Neuron (in vitro differentiated cells): ENCODE measurements at regions not wholly inside any gene's neighbourhood (a gene's known extent, or its start where the extent isn't known, plus 50 kb on each side); places are given as distances from the start of the nearest gene placed in this dataset.
"Not testable (repeated sequence)": the region's sequence is repeated elsewhere in the genome, so short reads cannot be mapped to it uniquely, and the experiment has no call there.

Experiments used
- H2AFZ ChIP-seq: one replicate; pipeline ENCODE4 v1.6.1; 2013; ENCODE audit warnings: low read depth, mild to moderate bottlenecking, inconsistent platforms, low read length, moderate library complexity
- H3K27me3 ChIP-seq: one replicate; pipeline ENCODE4 v1.6.1; 2013; ENCODE audit warnings: low read length; ENCODE audit not compliant: insufficient read depth
- H3K36me3 ChIP-seq: one replicate; pipeline ENCODE4 v1.6.1; 2013; ENCODE audit warnings: low read length; ENCODE audit not compliant: insufficient read depth
- H3K4me1 ChIP-seq: one replicate; pipeline ENCODE4 v1.6.1; 2013; ENCODE audit warnings: low read length; ENCODE audit not compliant: insufficient read depth
- H3K4me3 ChIP-seq: 2 replicates; pipeline ENCODE4 v1.5.1; 2013; ENCODE audit warnings: mild to moderate bottlenecking, low read length, moderate library complexity
- H3K9me3 ChIP-seq: one replicate; pipeline ENCODE4 v1.6.1; 2013; ENCODE audit warnings: low read length

DNA sequence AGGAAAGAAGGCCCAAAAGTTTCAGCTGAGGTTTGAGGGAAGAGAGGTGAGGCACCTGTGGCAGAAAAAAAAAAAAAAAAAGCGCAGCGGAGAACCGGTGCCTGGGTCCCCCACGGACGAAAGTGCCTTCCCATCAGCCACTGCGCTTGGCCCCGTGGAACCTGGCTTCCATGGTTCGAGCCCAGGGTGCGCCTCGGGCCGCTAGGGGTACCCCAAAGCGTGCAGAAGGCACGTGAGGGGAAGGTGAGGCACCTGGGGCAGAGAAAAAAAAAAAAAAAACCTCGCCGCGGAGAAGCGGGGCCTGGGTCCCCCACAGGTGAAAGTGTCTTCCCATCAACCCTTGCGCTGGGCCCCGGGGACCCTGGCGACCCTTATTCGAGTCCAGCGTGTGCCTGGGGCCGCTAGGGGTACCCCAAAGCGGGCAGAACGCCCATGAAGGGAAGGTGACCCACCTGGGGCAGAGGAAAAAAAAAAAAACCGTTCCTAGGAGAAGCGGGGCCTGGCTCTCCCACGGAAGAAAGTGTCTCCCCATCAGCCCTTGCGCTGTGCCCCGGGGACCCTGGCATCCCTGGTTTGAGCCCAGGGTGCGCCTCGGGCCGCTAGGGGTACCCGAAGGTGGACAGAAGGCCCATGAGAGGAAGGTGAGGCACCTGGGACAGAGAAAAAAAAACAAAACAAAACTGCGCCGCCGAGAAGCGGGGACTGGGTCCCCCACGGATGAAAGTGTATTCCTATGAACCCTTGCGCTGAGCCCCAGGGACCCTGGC is 228.6 kb downstream of the CCDC74A start:
- Histone ChIP-seq H3K27me3 (no peaks in the 10 kb centered on the region), H3K4me3 (no peak overlapping the region), H3K4me1 (no peaks in the 10 kb centered on the region)

DNA sequence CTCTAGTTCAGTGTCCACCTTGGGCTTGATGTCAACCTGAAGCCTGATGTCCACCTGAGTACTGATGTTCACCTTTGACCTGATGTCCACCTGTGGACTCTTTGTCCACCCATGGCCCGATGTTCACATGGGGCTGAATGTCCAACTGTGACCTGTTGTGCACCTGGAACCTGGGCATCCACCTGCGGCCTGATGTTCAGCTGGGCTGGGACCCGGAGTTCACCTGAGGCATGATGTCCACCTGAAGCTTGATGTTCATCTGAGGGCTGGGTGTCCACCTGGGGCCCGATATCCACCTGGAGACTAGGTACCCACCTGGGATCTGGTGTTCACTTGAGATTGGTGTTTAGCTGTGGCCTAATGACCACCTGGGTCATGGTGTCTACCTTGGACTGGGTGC is 231.3 kb downstream of the CCDC74A start:
- H3K27me3 ChIP-seq, H3K4me3 ChIP-seq, H3K4me1 ChIP-seq, H3K36me3 ChIP-seq, H3K9me3 ChIP-seq, H2AFZ ChIP-seq: not testable (repeated sequence)

More for the DNA sequence above, 228.6 kb downstream of the CCDC74A start:
- H3K9me3 ChIP-seq, result no peaks in the 10 kb centered on the region
- no peaks in the 10 kb centered on the region for H3K36me3 ChIP-seq
- no peak overlapping the region for H2AFZ ChIP-seq

DNA sequence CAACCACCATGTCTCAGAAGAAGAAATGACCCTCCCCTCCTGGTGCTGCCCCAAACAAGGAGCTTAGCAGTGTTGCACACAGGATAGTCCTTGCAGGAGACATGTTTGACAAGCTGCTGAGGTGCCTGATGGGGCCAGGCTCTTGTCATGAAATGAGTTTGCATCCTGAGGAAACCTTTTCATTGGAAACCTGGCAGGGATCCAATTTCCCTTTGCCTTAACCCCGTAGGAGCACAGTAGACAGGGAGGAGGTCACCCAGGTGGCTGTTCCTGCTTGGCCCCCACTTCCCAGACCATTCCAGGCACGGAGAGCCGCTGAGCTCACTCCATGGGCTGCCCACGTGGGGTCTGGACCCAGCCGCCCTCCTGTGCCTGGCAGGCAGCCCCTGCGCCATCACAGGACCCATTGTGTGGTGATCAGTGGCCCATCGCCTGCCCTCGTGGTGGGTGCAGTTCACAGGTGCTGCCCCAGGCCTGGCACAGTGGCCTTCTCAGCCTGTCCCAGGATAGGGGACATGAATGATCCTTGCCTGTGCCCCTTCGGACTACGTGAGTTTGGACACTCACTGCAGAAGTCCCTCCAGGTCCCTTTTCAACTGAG is 247.4 kb downstream of the CCDC74A start:
- not testable (repeated sequence) for H3K4me1 ChIP-seq, H2AFZ ChIP-seq, H3K36me3 ChIP-seq, H3K27me3 ChIP-seq, H3K4me3 ChIP-seq, H3K9me3 ChIP-seq

DNA sequence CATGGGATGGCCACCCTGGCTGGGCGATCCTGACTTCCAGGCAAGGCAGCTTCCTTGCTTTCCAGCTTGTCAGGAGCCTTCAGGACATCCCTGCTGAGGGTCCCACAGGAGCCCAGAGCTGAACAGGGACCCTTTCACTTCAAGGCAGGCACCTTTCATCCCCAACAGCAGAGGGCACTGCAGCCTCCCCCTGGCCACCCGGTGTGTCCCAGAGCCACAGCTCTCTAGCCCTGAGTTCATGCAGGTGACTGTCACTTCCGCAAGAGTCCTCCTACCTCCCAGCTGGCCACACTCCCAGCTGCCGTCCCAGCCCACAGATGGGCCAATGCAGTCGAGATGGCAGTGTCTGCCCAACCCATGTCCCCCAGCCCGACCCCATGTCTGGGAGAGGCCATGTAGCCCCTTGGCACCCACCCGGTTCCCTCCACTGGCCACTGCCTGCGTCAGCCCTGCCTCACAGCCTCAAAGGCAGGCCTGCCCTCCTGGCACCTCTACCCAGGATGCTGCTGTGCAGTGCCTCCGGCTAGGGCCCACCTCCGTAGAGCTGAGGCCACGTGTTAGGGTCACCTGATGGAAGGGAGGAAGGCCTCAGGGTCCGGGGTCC is 248.3 kb downstream of the CCDC74A start:
- H3K4me1 ChIP-seq, H3K4me3 ChIP-seq, H3K9me3 ChIP-seq, H3K27me3 ChIP-seq, H2AFZ ChIP-seq, H3K36me3 ChIP-seq: not testable (repeated sequence)

DNA sequence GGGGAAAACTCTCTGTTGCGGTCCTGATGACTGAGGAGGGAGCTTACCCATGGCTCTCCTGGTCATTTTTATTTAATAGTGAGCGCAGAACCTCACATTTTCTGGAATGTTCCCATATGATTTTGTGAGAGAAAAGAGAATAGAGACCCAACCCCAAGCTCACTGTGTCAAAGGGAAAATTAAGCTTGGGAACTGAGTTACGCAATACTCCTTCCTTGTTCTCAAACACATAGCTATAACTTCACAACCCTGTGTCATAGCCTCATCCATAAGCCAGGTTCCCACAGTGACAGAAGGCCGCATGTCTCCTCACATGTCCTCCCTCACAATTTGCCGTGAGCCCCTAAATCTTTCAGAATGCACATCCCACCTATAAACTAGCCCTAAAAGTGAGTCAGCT is 252.8 kb downstream of the CCDC74A start:
- not testable (repeated sequence) for H2AFZ ChIP-seq, H3K4me3 ChIP-seq, H3K9me3 ChIP-seq, H3K27me3 ChIP-seq, H3K36me3 ChIP-seq, H3K4me1 ChIP-seq

DNA sequence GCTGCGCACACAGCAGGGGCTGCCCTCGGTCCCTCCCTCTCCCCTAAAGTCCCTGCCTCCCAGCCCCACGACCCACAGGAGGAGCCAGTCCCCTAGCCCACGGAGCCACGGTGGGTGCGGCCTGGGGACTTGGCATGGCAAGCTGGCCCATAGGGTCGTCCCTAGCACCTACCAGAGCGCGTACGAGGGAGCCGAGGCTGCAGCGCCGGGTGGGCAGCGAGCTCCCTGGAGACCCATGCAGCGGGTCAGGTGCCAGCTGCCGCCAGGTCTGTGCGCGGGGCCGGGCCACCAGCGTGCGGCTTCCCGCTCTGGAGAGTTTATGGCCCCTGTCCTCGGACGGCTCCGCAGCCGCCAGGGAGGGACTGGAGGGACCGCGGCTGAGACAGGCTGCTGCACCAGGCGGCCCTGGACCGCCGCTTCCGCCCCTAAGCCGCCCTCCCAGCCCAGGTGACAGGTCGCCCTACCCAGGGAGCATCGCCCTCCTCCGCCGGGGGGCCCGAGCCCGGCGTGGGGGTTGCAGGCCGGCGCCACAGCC is 273.6 kb downstream of the CCDC74A start:
- Histone ChIP-seq H3K27me3 (no peaks in the 10 kb centered on the region), H3K4me3 (no peak overlapping the region), H3K9me3 (no peaks in the 10 kb centered on the region), H2AFZ (no peak overlapping the region), H3K4me1 (peaks cover 3% of the 10 kb centered on the region), H3K36me3 (no peaks in the 10 kb centered on the region)

DNA sequence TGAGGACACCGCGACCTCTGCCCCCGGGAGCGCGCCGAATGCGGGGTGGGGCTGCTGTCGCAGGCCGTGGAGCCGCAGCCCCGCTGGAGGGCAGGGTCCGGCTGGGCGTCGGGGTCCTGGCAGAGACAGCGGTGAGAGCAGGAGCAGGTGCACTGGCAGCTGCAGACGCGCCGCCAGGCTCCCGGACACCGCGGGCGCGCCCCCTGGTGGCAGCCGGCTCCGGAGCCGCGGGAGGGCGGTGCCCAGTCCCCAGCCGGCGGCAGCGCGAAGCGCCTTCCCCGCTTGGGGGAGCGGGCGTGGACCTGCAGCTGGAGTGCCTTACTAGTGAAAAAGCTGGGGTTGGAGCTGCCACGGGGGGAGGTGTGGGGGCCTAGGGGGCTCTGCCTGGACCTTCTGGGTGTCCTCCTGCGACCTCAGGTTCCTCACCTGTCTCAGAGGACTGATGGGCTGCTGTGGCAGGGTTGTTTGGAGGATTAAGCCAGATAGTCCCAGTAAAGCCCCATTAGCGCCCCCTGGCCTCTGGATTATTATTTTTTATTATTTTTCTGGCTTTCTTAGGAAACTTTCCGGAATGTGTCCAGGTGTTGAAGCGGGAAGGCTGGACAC is 274.2 kb downstream of the CCDC74A start:
- Histone ChIP-seq H2AFZ (peak overlapping the region; percentile 74), H3K4me3 (peak overlapping the region; percentile 43)
- H3K27me3 ChIP-seq, H3K9me3 ChIP-seq, H3K36me3 ChIP-seq, H3K4me1 ChIP-seq: not testable (repeated sequence)

DNA sequence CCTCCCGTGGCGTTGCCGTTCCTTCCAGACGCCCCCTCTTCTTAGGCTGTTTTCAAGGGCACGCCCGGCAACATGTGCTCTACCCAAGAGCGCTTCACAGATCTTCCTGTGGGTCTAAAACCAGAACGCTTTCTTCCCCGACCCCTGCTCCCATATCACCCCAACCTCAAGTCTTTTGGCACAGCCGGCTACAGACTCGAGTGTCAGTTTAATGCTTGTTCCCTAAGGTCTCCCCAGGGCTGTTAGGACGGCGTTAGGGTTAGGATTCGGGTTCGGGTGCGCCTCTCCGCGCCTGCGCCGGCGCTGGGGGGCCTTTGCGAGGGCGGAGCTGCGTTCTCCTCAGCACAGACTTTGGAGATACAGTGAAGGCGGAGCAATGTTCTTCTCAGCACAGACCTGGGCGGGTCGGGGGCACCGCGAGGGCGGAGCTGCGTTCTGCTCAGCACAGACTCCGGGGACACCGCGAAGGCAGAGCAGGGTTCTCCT is 274.7 kb downstream of the CCDC74A start:
- not testable (repeated sequence) for H3K4me1 ChIP-seq, H3K9me3 ChIP-seq, H3K36me3 ChIP-seq, H3K27me3 ChIP-seq
- Histone ChIP-seq H3K4me3 (peak overlapping the region; percentile 43), H2AFZ (peak overlapping the region; percentile 74)

DNA sequence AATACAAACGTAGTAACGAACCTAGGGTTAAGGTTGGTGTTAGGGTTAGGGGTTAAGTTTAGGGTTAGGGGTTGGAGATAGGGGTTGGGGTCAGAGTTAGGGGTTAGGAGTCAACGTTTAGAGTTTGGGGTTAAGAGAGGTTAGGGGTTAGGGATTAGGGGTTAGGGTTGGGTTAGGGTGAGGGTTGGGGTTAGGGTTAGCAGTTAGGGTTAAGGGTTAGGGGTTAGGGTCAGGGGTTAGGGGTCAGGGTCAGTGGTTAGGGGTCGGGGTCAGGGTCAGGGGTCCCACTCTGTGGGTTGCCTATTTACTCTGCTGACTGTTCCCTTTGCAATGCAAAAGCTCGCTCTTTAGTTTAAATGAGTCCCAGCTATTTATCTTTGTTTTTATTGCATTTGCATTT is 275.5 kb downstream of the CCDC74A start:
- H3K27me3 ChIP-seq, H2AFZ ChIP-seq, H3K9me3 ChIP-seq, H3K36me3 ChIP-seq, H3K4me1 ChIP-seq, H3K4me3 ChIP-seq: not testable (repeated sequence)

DNA sequence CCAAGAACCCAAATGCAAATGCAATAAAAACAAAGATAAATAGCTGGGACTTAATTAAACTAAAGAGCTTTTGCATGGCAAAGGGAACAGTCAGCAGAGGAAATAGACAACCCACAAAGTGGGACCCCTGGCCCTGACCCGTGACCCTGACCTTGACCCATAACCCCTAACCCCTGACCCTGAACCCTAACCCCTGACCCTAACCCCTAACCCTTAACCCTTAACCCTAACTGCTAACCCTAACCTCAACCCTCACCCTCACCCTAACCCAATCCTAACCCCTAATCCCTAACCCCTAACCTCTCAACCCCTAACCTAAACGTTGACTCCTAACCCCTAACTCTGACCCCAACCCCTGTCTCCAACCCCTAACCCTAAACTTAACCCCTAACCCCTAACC is 284.9 kb downstream of the CCDC74A start:
- H3K4me3 ChIP-seq, H2AFZ ChIP-seq, H3K9me3 ChIP-seq, H3K27me3 ChIP-seq, H3K4me1 ChIP-seq, H3K36me3 ChIP-seq: not testable (repeated sequence)

DNA sequence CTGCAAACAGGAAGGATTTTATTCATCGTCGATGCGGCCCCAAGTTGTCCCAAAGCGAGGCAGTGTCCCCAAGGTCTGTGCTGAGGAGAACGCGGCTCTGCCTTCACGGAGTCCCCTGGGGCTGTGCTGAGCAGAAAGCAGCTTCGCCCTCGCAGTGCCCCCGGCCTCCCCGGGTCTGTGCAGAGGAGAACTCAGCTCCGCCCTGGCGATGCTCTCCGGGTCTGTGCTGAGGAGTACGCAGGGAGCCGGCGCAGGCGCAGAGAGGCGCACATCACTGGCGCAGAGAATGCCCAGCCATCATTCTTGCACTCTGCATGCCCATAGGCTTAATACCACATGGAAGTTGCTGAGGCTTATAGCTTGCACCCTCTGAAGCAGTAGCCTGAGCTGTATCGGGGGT is 285.7 kb downstream of the CCDC74A start:
- not testable (repeated sequence) for H3K4me3 ChIP-seq

DNA sequence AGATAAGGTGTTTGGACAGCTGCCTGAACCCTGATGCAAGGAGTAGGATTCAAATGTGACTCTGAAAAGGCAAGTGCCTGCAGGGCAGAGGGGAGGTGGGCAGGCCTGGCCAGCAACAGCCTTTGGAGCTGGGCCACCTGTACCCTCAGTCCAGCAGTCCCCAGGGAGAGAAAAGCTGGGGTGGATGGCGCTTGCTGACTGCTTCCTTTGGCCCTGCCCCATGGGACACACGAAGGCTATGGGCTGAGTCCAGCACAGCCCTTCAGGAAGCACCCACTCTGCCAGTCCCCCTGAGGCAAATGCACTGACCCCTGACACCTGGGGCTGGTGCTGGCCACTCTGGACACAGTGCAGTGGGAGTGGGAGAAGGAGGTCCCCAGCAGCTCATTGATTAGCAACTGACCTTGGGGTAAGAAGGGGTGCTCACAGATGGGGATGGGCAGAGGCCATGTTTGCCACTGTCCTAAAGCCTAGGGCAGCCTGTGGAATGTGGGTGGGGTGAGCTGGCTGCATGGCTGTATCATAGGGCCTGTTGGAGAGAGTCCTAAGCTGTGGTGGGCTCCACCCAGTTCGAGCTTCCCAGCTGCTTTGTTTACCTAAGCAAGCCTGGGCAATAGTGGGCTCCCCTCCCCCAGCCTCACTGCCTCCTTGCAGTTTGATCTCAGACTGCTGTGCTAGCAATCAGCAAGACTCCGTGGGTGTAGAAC is 290.7 kb downstream of the CCDC74A start:
- not testable (repeated sequence) for H3K4me1 ChIP-seq, H2AFZ ChIP-seq, H3K4me3 ChIP-seq, H3K9me3 ChIP-seq, H3K36me3 ChIP-seq, H3K27me3 ChIP-seq

More for the DNA sequence above, 285.7 kb downstream of the CCDC74A start:
- H3K9me3 ChIP-seq, H2AFZ ChIP-seq, H3K4me1 ChIP-seq, H3K36me3 ChIP-seq, H3K27me3 ChIP-seq: not testable (repeated sequence)

DNA sequence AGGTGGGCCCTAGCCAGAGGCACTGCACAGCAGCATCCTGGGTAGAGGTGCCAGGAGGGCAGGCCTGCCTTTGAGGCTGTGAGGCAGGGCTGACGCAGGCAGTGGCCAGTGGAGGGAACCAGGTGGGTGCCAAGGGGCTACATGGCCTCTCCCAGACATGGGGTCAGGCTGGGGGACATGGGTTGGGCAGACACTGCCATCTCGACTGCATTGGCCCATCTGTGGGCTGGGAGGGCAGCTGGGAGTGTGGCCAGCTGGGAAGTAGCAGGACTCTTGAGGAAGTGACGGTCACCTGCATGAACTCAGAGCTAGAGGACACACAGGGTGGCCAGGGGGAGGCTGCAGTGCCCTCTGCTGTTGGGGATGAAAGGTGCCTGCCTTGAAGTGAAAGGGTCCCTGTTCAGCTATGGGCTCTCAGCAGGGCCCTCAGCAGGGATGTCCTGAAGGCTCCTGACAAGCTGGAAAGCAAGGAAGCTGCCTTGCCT is 294.6 kb downstream of the CCDC74A start:
- H2AFZ ChIP-seq, H3K4me1 ChIP-seq, H3K36me3 ChIP-seq, H3K4me3 ChIP-seq, H3K9me3 ChIP-seq, H3K27me3 ChIP-seq: not testable (repeated sequence)
